ENCODE measurements at regions not wholly inside any gene's neighbourhood (a gene's known extent, or its start where the extent isn't known, plus 50 kb on each side); places are given as distances from the start of the nearest gene placed in this dataset.
"Not testable (repeated sequence)": the region's sequence is repeated elsewhere in the genome, so short reads cannot be mapped to it uniquely, and the experiment has no call there.

GRCh38 chrX:22800360-22800759 is 199.4 kb upstream of the DDX53 start:
- peak; percentile 93 for DNase-seq (ENCODE audit: low spot score)

GRCh38 chrX:22800806-22801205 is 199.0 kb upstream of the DDX53 start:
- peak; percentile 13 for DNase-seq (ENCODE audit: low spot score)

- no peak for DNase-seq (ENCODE audit: low spot score)
Measured at GRCh38 chrX:22803353-22803752, 196.4 kb upstream of the DDX53 start.

- DNase-seq (ENCODE audit: low spot score) = no peak
Measured at GRCh38 chrX:22810876-22811275, 188.9 kb upstream of the DDX53 start.

- DNase-seq (ENCODE audit: low spot score) = no peak
Measured at GRCh38 chrX:22818061-22818460, 181.7 kb upstream of the DDX53 start.

GRCh38 chrX:22855693-22856092 is 144.1 kb upstream of the DDX53 start:
- DNase-seq (ENCODE audit: low spot score) = no peak

- no peak for DNase-seq (ENCODE audit: low spot score)
Measured at GRCh38 chrX:22859642-22860041, 140.1 kb upstream of the DDX53 start.

GRCh38 chrX:22866801-22867200 is 133.0 kb upstream of the DDX53 start:
- DNase-seq (ENCODE audit: low spot score) = not testable (repeated sequence)

GRCh38 chrX:22882543-22882942 is 117.2 kb upstream of the DDX53 start:
- DNase-seq (ENCODE audit: low spot score) = no peak

- DNase-seq (ENCODE audit: low spot score) = no peak
Measured at GRCh38 chrX:22889819-22890218, 109.9 kb upstream of the DDX53 start.

GRCh38 chrX:22912616-22913015 is 87.1 kb upstream of the DDX53 start:
- no peak for DNase-seq (ENCODE audit: low spot score)

- DNase-seq (ENCODE audit: low spot score) = peak; percentile 75
Measured at GRCh38 chrX:22922961-22923360, 76.8 kb upstream of the DDX53 start.

GRCh38 chrX:22934640-22935039 is 65.1 kb upstream of the DDX53 start:
- no peak for DNase-seq (ENCODE audit: low spot score)

- no peak for DNase-seq (ENCODE audit: low spot score)
Measured at GRCh38 chrX:22944945-22945344, 54.8 kb upstream of the DDX53 start.

Measured in H4 (cell line).